ENCODE measurements at regions not wholly inside any gene's neighbourhood (a gene's known extent, or its start where the extent isn't known, plus 50 kb on each side); places are given as distances from the start of the nearest gene placed in this dataset.

- no peak for DNase-seq
These were observed 1074.2 kb upstream of the INTU start for GRCh38 chr4:126558596-126558995.

- DNase-seq = no peak
These were observed 1072.8 kb upstream of the INTU start for GRCh38 chr4:126559961-126560360.

- DNase-seq = no peak
These were observed 1072.0 kb upstream of the INTU start for GRCh38 chr4:126560794-126561193.

- DNase-seq = no peak
These were observed 1069.4 kb upstream of the INTU start for GRCh38 chr4:126563389-126563788.

GRCh38 chr4:126564283-126564854 lies 1068.4 kb upstream of the INTU start:
- no peak for DNase-seq

- no peak for DNase-seq
These were observed 1063.8 kb upstream of the INTU start for GRCh38 chr4:126568652-126569570.

- no peak for DNase-seq
These were observed 1060.5 kb upstream of the INTU start for GRCh38 chr4:126572264-126572663.

GRCh38 chr4:126582737-126583136 lies 1050.0 kb upstream of the INTU start:
- DNase-seq = no peak

- DNase-seq = no peak
These were observed 1049.2 kb upstream of the INTU start for GRCh38 chr4:126583509-126583908.

- no peak for DNase-seq
These were observed 1041.2 kb upstream of the INTU start for GRCh38 chr4:126591583-126591982.

GRCh38 chr4:126592088-126592487 lies 1040.7 kb upstream of the INTU start:
- no peak for DNase-seq

- DNase-seq = no peak
These were observed 1039.1 kb upstream of the INTU start for GRCh38 chr4:126593626-126594025.

GRCh38 chr4:126595643-126596042 lies 1037.1 kb upstream of the INTU start:
- no peak for DNase-seq

- no peak for DNase-seq
These were observed 1033.0 kb upstream of the INTU start for GRCh38 chr4:126599746-126600145.

GRCh38 chr4:126603210-126603609 lies 1029.5 kb upstream of the INTU start:
- no peak for DNase-seq

- no peak for DNase-seq
These were observed 1028.9 kb upstream of the INTU start for GRCh38 chr4:126603825-126604224.

- DNase-seq = no peak
These were observed 1028.4 kb upstream of the INTU start for GRCh38 chr4:126604268-126604867.

- no peak for DNase-seq
These were observed 1021.8 kb upstream of the INTU start for GRCh38 chr4:126610933-126611332.

- no peak for DNase-seq
These were observed 1020.9 kb upstream of the INTU start for GRCh38 chr4:126611900-126612299.

GRCh38 chr4:126614356-126614855 lies 1018.4 kb upstream of the INTU start:
- no peak for DNase-seq

- DNase-seq = no peak
These were observed 1016.0 kb upstream of the INTU start for GRCh38 chr4:126616795-126617194.

GRCh38 chr4:126627255-126627654 lies 1005.5 kb upstream of the INTU start:
- DNase-seq = no peak

- no peak for DNase-seq
These were observed 1003.8 kb upstream of the INTU start for GRCh38 chr4:126628933-126629332.

GRCh38 chr4:126630230-126630629 lies 1002.5 kb upstream of the INTU start:
- no peak for DNase-seq

Data from NCI-H1048 (cell line).